IMR-90 (cell line): ENCODE measurements at regions not wholly inside any gene's neighbourhood (a gene's known extent, or its start where the extent isn't known, plus 50 kb on each side); places are given as distances from the start of the nearest gene placed in this dataset.

ENCODE experiments used
- ATAC-seq: fragments of 200-7000 bp; cut with Tn5 transposase; 2 replicates; pipeline ENCODE4 v1.9.1; 2020; ENCODE audit warnings: low read depth, mild to moderate bottlenecking, moderate library complexity
- BruUV-seq: library from RNA; stranded (reverse); fragments of 400-500 nt; replicated peaks from 2 replicates; lab custom pipeline; 2021; lab: Mats Ljungman, UMichigan
- CTCF ChIA-PET: fragments of 300-600 bp; formaldehyde crosslinking; extraction: SDS; loops from one replicate; lab custom pipeline; 2021; ENCODE audit warnings: antibody characterized with exemption; lab: Yijun Ruan, JAX
- POLR2A ChIA-PET: fragments of 300-600 bp; sonication (Branson Sonifier 250); formaldehyde crosslinking; loops from one replicate; lab custom pipeline; 2022; ENCODE audit warnings: antibody characterized with exemption; ENCODE audit not compliant: unreplicated experiment; lab: Charles Lee
- DNase-seq: peaks from one replicate; pipeline ENCODE4 v3.0.0; 2013
- H2AFZ ChIP-seq: replicated peaks from 2 replicates; pipeline ENCODE3; 2013; ENCODE audit warnings: low read length, mild to moderate bottlenecking; ENCODE audit not compliant: poor library complexity
- H2AK5ac ChIP-seq: 2 replicates; pipeline ENCODE4 v1.6.1; 2013; ENCODE audit warnings: low read depth, low read length, inconsistent platforms
- H2AK9ac ChIP-seq: replicated peaks from 2 replicates; pipeline ENCODE3; 2013; ENCODE audit warnings: mild to moderate bottlenecking, low read depth, low read length, moderate library complexity; ENCODE audit not compliant: poor library complexity
- H2BK120ac ChIP-seq: 2 replicates; pipeline ENCODE4 v1.6.1; 2013; ENCODE audit warnings: low read depth, low read length, inconsistent platforms
- H2BK15ac ChIP-seq: 3 replicates; pipeline ENCODE4 v1.6.1; 2013; ENCODE audit warnings: low read depth, low read length, inconsistent platforms
- H2BK20ac ChIP-seq: 2 replicates; pipeline ENCODE4 v1.6.1; 2013; ENCODE audit warnings: low read depth, mild to moderate bottlenecking, inconsistent platforms, low read length, moderate library complexity
- H2BK5ac ChIP-seq: 2 replicates; pipeline ENCODE4 v1.6.1; 2013; ENCODE audit warnings: mild to moderate bottlenecking, low read depth, low read length, inconsistent platforms; ENCODE audit not compliant: poor library complexity, severe bottlenecking
- H3K14ac ChIP-seq: replicated peaks from 2 replicates; pipeline ENCODE4 v1.6.1; 2013; ENCODE audit warnings: low read depth, low read length, inconsistent platforms
- H3K18ac ChIP-seq: 2 replicates; pipeline ENCODE4 v1.6.1; 2013; ENCODE audit warnings: low read depth, low read length, control low read depth
- H3K23ac ChIP-seq: 2 replicates; pipeline ENCODE4 v1.6.1; 2013; ENCODE audit warnings: low read depth, low read length, inconsistent platforms
- H3K27ac ChIP-seq: 2 replicates; pipeline ENCODE4 v1.5.1; 2013; ENCODE audit warnings: mild to moderate bottlenecking, control low read depth, low read length; ENCODE audit not compliant: insufficient read depth
- H3K27me3 ChIP-seq: 2 replicates; pipeline ENCODE4 v1.6.1; 2013; ENCODE audit warnings: low read length; ENCODE audit not compliant: control insufficient read depth, insufficient read depth
- H3K36me3 ChIP-seq: 2 replicates; pipeline ENCODE4 v1.6.1; 2013; ENCODE audit warnings: low read length, mixed read lengths; ENCODE audit not compliant: control insufficient read depth, insufficient read depth
- H3K4ac ChIP-seq: 2 replicates; pipeline ENCODE4 v1.6.1; 2013; ENCODE audit warnings: low read depth, low read length, inconsistent platforms
- H3K4me1 ChIP-seq: 2 replicates; pipeline ENCODE4 v1.6.1; 2013; ENCODE audit warnings: low read length, mixed read lengths; ENCODE audit not compliant: control insufficient read depth, insufficient read depth
- H3K4me2 ChIP-seq: 2 replicates; pipeline ENCODE4 v1.6.1; 2013; ENCODE audit warnings: low read depth, mild to moderate bottlenecking, control low read depth, low read length, moderate library complexity
- H3K4me3 ChIP-seq: 2 replicates; pipeline ENCODE4 v1.5.1; 2013; ENCODE audit warnings: low read depth, mild to moderate bottlenecking, control low read depth, low read length, moderate library complexity; ENCODE audit not compliant: insufficient read depth
- H3K56ac ChIP-seq: 2 replicates; pipeline ENCODE4 v1.6.1; 2013; ENCODE audit warnings: low read length, inconsistent platforms; ENCODE audit not compliant: insufficient read depth; ENCODE audit errors: extremely low read depth
- H3K79me1 ChIP-seq, 2 experiments: 2 replicates each; pipeline ENCODE4 v1.6.1; 2013; ENCODE audit warnings: low read length in 2 of 2, inconsistent platforms in 1 of 2, low read depth in 1 of 2
- H3K9ac ChIP-seq: 2 replicates; pipeline ENCODE4 v1.6.1; 2013; ENCODE audit warnings: low read depth, low read length, control low read depth
- H3K9me1 ChIP-seq: 2 replicates; pipeline ENCODE4 v1.6.1; 2013; ENCODE audit warnings: low read length, inconsistent platforms; ENCODE audit not compliant: insufficient read depth
- H3K9me3 ChIP-seq: 2 replicates; pipeline ENCODE4 v1.6.1; 2013; ENCODE audit warnings: low read length; ENCODE audit not compliant: control insufficient read depth, insufficient read depth
- H4K20me1 ChIP-seq: 2 replicates; pipeline ENCODE4 v1.6.1; 2013; ENCODE audit warnings: low read length, inconsistent platforms; ENCODE audit not compliant: insufficient read depth
- H4K5ac ChIP-seq: 2 replicates; pipeline ENCODE4 v1.6.1; 2013; ENCODE audit warnings: mild to moderate bottlenecking, low read depth, low read length, control low read depth
- H4K8ac ChIP-seq, 2 experiments: 2 replicates each; pipeline ENCODE4 v1.6.1; 2013; ENCODE audit warnings: low read depth in 2 of 2, low read length in 2 of 2, control low read depth in 1 of 2, inconsistent platforms in 1 of 2
- H4K91ac ChIP-seq: 2 replicates; pipeline ENCODE4 v1.6.1; 2013; ENCODE audit warnings: low read depth, low read length, inconsistent platforms; ENCODE audit not compliant: insufficient read depth
- CEBPB ChIP-seq: IDR thresholded peaks from 2 replicates; pipeline ENCODE4 v1.6.1; 2012; ENCODE audit warnings: low read depth, low read length, improper control_type of control experiment
- CHD1 ChIP-seq: IDR thresholded peaks from 2 replicates; pipeline ENCODE4 v1.6.1; 2012; ENCODE audit warnings: low read depth, low read length, improper control_type of control experiment
- MAFK ChIP-seq: IDR thresholded peaks from 2 replicates; pipeline ENCODE4 v1.6.1; 2012; ENCODE audit warnings: low read depth, low read length, improper control_type of control experiment
- MXI1 ChIP-seq: IDR thresholded peaks from 2 replicates; pipeline ENCODE4 v1.6.1; 2012; ENCODE audit warnings: low read depth, mild to moderate bottlenecking, low read length, moderate library complexity, borderline replicate concordance
- RCOR1 ChIP-seq: IDR thresholded peaks from 2 replicates; pipeline ENCODE4 v1.6.1; 2012; ENCODE audit warnings: mild to moderate bottlenecking, low read length, improper control_type of control experiment; ENCODE audit not compliant: insufficient replicate concordance
- RFX5 ChIP-seq: IDR thresholded peaks from 2 replicates; pipeline ENCODE4 v1.8.0; 2012; ENCODE audit warnings: low read depth, mild to moderate bottlenecking, low read length, moderate library complexity
- WGBS, 2 experiments: methylation state at CpG; one replicate each; pipeline versions ENCODE4 v1.1.5 to v1.1.7; 2013; ENCODE audit warnings: missing lambda C conversion rate in 2 of 2; ENCODE audit not compliant: insufficient read length in 1 of 2; ENCODE audit errors: extremely low coverage in 2 of 2; 5-methylcytosine and 5-hydroxymethylcytosine counted together
- dilution Hi-C: fragments of 300-500 bp; cut with HindIII; formaldehyde crosslinking; loops from one replicate; pipeline ENCODE4 v1.14.3; 2018; ENCODE audit warnings: low sequenced_read_pairs; ENCODE audit not compliant: unreplicated experiment
- in situ Hi-C: fragments of 300-500 bp; cut with MboI; formaldehyde crosslinking; loops from 3 replicates; pipeline ENCODE4 v1.14.3; 2019; ENCODE audit warnings: low sequenced_read_pairs, inconsistent platforms, mixed read lengths
- intact Hi-C: fragments of 100-400 bp; cut with micrococcal nuclease; formaldehyde crosslinking; loops from 2 replicates; pipeline ENCODE4 v1.10.0; 2022
- TF ChIP-seq, protein P1 (sequence below): conservative IDR thresholded peaks from 2 replicates; pipeline ENCODE4 v1.5.1; 2012; ENCODE audit warnings: mild to moderate bottlenecking, low read depth, low read length, improper control_type of control experiment

DNA sequence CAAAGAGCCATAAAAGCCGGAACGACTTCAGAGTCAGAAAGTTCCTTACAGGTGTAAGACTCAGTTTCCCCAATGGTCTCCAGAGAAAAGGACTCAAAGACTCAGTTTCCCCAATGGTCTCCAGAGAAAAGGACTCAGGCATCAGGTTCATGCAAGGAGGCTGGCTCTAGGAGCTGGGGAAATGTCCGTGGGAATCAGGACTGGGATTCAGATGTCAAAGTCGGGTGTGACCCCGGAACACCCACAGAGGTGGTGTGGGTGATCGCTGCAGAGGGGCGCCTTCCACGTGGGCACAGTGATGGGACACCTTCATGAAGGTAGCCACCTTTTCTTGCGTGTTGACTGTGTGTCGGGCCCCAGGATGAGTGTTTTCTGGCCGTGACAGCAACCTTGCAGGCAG, 340.8 kb downstream of the NPHP4 start:
- Histone ChIP-seq H4K8ac (no peak overlapping the region), H3K27ac (no peak overlapping the region), H3K79me1 (no peaks in the 10 kb centered on the region), H3K27me3 (no peaks in the 10 kb centered on the region), H2AK9ac (no peak overlapping the region), H2BK5ac (no peak overlapping the region), H3K4me1 (no peaks in the 10 kb centered on the region), H3K4me2 (no peak overlapping the region), H3K9me1 (no peaks in the 10 kb centered on the region), H2AK5ac (no peak overlapping the region), H2AFZ (no peak overlapping the region), H2BK120ac (no peak overlapping the region), H3K4ac (no peak overlapping the region), H3K23ac (no peak overlapping the region), H3K9me3 (peaks cover 57% of the 10 kb centered on the region), H2BK15ac (no peak overlapping the region), H3K14ac (no peak overlapping the region), H3K9ac (no peak overlapping the region), H3K4me3 (no peak overlapping the region), H4K91ac (no peak overlapping the region), H3K56ac (no peak overlapping the region), H4K5ac (no peak overlapping the region), H3K36me3 (no peaks in the 10 kb centered on the region), H3K18ac (no peak overlapping the region), H2BK20ac (no peak overlapping the region), H4K20me1 (no peaks in the 10 kb centered on the region)
- no peak for TF ChIP-seq CHD1
- no peak for TF ChIP-seq RCOR1
- TF ChIP-seq, protein P1, sequence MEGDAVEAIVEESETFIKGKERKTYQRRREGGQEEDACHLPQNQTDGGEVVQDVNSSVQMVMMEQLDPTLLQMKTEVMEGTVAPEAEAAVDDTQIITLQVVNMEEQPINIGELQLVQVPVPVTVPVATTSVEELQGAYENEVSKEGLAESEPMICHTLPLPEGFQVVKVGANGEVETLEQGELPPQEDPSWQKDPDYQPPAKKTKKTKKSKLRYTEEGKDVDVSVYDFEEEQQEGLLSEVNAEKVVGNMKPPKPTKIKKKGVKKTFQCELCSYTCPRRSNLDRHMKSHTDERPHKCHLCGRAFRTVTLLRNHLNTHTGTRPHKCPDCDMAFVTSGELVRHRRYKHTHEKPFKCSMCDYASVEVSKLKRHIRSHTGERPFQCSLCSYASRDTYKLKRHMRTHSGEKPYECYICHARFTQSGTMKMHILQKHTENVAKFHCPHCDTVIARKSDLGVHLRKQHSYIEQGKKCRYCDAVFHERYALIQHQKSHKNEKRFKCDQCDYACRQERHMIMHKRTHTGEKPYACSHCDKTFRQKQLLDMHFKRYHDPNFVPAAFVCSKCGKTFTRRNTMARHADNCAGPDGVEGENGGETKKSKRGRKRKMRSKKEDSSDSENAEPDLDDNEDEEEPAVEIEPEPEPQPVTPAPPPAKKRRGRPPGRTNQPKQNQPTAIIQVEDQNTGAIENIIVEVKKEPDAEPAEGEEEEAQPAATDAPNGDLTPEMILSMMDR: no peak
- no peak for TF ChIP-seq MAFK
- no peak for TF ChIP-seq CEBPB
- TF ChIP-seq RFX5: no peak
- TF ChIP-seq MXI1: no peak
- ChIA-PET POLR2A (no interaction called here), CTCF (no interaction called here)
- BruUV-seq: no TSS peak
- DNase-seq (no peak), ATAC-seq (no peak)
- in situ Hi-C loops: no loop called here
- dilution Hi-C loops: no loop called here
- intact Hi-C loops: no loop called here
- 71% methylated on average over 11 of the region's 11 CpGs; no CpG with 5 or more reads in 1 of the 2 experiments for WGBS, 2 experiments
